Uterus (tissue), 2 donors: ENCODE measurements at regions not wholly inside any gene's neighbourhood (a gene's known extent, or its start where the extent isn't known, plus 50 kb on each side); places are given as distances from the start of the nearest gene placed in this dataset.

ENCODE experiments used
- CTCF ChIP-seq, 4 experiments: fragments of 200-600 bp in 2 of 4; fragments of 450-650 bp in 2 of 4; sonication (generic) in 2 of 4; IDR thresholded peaks; one replicate each; pipeline ENCODE4 v1.5.1; 2016 to 2019; ENCODE audit warnings: antibody characterized with exemption in 4 of 4, mild to moderate bottlenecking in 2 of 4, moderate library complexity in 1 of 4
- POLR2A ChIP-seq, 2 donors: fragments of 450-650 bp; IDR thresholded peaks; one replicate each; pipeline ENCODE4 v1.6.1; 2016; ENCODE audit warnings: antibody characterized with exemption in 2 of 2, mild to moderate bottlenecking in 1 of 2, moderate library complexity in 1 of 2

GRCh38 chr5:57320582-57320981 lies 146.7 kb downstream of the GPBP1 start:
- TF ChIP-seq CTCF (IDR thresholded peaks at IDR 0.05), result no peak
- TF ChIP-seq POLR2A (IDR thresholded peaks at IDR 0.05), result no peak
